ENCODE measurements at regions not wholly inside any gene's neighbourhood (a gene's known extent, or its start where the extent isn't known, plus 50 kb on each side); places are given as distances from the start of the nearest gene placed in this dataset.
"Not testable (repeated sequence)": the region's sequence is repeated elsewhere in the genome, so short reads cannot be mapped to it uniquely, and the experiment has no call there.

DNA sequence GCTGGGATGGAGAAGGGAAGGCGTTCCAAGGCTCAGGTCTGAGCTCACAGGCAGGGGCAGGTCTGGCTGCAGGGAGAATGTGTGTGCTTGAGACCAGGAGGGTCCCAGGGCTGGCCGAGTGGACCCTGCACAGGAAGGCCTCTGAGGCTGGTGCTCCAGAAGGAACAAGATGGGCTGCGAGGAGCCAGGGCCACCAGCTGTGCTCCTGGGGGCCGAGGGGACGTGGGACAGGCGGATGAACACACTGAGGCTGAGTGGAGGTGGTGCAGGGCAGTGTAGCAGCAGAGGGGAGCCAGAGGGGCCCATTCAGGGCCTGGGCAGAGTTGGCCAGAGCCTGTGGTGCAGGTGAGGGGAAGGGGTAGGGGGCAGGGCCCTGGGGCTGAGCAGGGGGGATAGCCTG, 249.7 kb downstream of the TMEM121 start:
- DNase-seq (ENCODE audit: low read depth in 2 of 2): not testable (repeated sequence)

DNA sequence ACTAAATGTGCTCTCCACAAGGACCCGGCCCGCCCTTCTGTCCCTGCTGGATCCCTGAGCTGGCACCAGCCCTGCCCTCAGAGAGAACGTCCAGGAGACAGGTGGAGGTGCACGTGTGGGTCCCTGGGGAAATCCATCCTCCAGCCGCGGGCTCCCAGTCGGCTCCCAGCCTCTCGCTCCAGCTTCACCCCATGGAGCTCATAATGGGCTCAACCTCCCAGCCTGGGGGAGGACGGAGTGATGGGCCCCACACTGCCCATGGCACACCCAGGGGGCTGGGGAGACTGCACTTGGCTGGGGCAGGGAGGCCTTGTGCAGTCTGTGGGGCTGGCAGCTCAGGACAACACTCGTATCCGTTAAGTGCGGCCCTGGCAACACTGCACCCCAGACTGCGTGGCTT, 250.5 kb downstream of the TMEM121 start:
- no peak for DNase-seq (ENCODE audit: low read depth in 2 of 2)

DNA sequence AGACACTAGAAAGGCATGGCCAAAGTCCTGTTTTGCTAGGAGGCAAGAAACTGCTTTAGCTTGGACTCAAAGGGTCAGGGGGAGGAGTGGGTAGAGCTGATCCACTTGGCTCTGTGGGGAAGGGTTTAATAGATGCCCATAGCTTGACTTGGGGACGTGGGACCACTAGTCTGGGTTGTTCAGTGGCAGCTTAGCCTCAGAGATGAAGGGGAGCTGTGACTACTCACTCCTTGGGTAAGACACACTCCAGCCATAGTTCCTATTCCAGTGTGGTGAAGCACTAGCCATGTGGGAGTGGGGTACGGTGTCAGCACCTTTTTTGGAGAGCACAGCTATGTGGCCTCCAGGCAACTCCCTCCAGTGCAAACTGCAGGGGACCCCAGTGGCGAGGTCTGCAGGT, 257.3 kb downstream of the TMEM121 start:
- DNase-seq (ENCODE audit: low read depth in 2 of 2): no peak

DNA sequence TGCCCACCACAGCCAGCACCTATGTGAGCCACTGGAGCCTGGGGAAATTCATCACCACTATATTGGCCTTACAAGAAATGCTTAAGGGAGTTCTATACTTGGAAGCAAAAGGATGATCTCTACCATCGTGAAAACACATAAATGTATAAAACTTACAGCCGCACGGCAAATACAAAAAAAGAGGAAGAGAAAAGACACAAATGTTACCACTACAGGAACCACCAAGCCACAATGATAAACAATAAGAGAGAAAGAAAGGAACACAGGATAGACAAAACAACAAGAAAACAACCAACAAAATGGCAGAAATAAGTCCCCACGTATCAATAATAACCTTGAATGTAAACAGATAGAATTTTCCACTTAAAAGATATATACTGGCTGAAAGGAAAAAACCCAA, 267.5 kb downstream of the TMEM121 start:
- DNase-seq (ENCODE audit: low read depth in 2 of 2): no peak

DNA sequence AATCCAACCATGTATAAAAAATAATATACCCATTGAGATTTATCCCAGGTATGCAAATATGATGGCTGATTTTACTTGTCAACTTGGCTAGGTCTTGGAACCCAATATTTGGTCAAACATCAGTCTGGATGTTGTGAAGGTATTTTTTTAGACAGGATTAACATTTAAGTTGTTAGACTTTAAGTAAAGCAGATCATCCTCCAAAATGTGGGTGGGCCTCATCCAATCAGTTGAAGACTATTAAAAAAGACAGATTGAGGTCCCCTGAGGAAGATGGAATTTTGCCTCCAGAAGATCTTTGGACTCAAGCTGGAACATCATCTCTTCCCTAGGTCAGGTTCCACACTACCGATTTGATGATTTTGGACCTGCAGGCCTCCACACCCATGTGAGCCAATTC, 271.2 kb downstream of the TMEM121 start:
- no peak for DNase-seq (ENCODE audit: low read depth in 2 of 2)

DNA sequence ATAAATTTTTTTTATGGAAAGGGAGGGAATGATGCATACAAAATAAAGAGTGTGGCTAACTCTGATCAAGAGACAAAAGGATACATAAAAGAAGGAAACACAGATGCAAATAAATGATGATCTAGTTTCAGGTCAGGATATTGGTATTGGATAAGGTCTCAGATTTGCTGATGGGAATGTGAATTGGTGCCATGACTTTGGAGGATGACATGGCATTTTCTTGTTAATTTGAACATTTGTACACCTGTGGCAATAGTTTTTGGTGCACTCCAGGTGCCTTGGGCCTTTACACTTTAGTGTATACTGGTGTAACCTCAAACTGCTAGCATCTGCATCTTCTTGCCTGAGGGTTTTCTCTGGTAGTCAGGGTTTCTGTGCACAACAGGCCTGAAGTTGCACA, 279.3 kb downstream of the TMEM121 start:
- no peak for DNase-seq (ENCODE audit: low read depth in 2 of 2)

DNA sequence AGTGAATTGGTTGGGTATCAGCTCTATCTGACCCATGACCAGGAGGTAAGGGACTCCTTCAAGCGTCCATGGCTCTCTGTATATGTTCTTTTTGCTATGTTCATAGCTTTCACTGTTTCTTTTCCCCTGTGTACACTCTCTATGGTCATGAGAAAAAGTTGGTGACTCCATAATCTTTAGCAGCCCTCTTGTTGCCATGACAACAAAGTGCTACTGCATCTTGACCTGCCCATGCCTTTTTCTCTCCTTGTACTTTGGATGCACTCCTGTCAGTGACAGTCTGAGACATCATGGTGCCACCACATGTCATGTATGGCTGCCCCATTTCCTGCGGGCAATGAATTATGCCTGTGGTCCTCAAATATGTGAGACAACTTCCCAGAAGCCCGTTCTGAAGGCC, 280.2 kb downstream of the TMEM121 start:
- DNase-seq (ENCODE audit: low read depth in 2 of 2): no peak

DNA sequence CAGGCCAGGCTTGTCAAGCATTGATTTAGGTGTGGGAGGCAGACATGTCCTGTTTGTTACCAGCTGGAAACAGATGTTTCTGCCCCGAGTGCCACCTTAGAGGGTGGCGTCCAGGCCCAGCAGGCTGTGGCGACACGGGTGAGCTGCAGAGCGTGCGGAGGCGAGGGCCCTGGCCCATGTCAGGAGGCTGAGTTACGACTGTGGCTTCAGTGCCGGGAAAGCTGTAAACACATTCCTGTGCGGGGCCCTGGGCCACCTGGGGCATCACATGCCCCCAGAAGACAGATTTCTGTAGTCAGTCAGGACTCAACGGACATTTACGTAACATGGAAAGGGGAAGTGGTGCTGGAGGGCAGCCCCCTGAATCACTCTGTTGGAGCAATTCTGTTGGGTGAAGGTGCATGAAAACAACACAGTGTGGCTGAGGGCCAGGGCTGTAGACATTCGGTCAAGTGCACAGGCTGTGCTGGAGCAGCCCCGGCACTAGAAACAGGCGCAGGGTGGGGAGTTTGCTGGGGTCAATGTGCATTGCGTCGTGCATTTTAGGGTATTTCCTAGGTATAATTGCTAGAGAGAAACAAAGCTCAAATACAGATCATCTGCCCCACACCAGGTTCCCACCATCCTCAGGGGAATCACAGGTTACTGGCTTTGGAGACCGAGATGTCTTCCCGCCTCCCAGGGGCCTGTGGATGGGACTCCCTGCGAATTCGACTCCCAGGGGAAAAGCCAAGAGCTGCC, 291.8 kb downstream of the TMEM121 start:
- no peak for DNase-seq (ENCODE audit: low read depth in 2 of 2)

DNA sequence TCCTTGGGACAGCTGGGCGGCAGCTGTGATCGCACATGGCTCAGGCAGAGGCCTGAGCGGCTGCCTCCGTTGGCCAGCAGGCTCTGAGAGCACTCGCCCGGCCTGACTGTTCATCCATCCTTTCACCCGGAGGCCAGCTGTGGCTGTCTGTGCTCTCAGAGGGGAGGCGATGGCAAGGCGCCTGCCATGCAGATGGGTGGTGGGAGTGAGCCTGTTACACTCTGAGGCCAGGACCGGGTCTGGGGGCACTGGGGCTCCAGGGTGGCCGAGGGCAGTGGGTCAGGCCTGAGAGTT, 292.3 kb downstream of the TMEM121 start:
- DNase-seq (ENCODE audit: low read depth in 2 of 2): no peak

DNA sequence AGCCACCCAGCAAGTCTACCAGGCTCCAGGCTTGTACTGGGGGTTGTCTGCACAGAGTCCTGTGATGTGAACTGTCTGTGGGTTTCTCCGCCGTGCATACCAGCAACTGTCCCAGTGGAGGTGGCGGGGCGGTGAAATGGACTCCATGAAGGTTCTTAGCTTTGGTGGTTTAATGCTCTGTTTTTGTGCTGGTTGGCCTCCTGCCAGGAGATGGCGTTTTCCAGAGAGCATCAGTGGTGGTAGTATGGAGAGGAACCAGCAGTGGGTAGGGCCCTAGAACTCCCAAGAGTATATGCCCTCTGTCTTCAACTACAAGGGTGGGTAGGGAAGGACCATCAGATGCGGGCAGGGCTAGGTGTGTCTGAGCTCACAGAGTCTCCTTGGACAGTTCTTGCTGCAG, 303.8 kb downstream of the TMEM121 start:
- DNase-seq (ENCODE audit: low read depth in 2 of 2): no peak

DNA sequence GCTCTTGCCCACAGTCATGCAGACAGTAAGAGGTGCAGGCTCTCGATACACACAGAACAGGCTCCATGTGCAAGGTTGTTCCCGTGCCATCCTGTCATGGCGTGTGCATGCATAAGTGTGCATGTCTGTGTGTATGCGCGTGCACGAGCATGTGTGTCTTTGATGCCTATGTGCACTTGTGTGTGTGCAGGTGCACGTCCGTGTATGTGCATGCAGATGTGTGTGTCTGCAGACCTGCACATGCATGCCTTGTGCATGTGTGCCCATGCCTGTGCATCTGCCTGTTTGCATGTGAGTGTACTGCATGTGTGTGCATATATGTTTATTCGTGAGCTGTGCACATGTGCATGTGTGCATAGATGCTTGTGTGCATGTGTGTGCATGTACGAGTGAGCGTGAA, 309.8 kb downstream of the TMEM121 start:
- DNase-seq (ENCODE audit: low read depth in 2 of 2): no peak

DNA sequence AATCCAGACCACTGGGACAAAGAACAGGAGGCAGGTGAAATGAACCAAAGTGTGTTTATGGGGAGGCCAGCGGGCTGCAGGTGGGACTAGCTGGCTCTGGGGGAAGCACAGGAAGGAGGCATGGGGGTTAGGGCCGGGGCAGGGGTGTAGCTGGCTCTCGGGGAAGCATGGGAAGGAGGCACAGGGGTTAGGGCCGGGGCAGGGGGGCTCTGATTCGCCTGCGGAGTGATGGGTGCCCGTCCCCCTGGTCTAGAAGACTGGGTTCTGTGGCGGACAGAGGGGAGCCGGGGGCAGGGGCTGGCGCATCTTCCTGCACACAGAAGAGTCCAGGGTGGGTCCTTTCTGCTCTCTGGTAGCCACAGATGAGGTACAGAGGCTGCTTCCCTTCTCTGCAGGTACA, 310.3 kb downstream of the TMEM121 start:
- DNase-seq (ENCODE audit: low read depth in 2 of 2): no peak

DNA sequence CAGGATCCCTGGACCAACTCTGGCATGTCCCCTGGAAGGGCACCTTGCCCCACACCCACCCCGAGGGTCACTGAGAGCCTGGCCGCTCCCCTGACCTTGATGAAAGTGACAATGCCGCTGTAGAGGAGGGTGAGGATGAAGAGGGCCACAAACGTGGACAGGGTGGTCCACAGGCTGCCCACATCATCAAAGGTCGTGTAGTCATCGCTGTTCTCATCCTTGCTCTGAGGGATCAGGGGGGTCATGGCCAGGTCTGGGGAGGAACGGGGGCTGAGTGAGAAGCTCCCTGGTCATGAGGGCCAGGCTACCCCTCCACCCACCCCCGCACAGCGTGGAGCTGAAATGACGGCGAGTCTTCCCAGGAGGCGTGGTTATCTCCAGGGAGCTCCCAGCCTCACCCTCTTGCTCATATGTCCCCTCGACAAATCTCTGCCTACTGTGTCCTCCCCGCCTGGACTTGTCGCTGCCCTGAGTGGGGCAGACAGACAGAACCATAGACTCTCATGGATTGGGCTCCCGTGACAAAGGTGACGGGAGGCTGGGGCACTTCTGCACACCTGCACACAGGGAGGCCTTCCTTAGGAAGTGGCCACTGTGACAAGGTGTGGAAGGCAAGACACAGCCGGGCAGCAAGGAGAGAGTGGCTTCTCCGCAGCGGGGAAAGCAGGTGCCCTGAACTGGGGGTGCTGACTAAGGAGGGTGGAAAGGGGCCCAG, 311.1 kb downstream of the TMEM121 start:
- DNase-seq (ENCODE audit: low read depth in 2 of 2): no peak

DNA sequence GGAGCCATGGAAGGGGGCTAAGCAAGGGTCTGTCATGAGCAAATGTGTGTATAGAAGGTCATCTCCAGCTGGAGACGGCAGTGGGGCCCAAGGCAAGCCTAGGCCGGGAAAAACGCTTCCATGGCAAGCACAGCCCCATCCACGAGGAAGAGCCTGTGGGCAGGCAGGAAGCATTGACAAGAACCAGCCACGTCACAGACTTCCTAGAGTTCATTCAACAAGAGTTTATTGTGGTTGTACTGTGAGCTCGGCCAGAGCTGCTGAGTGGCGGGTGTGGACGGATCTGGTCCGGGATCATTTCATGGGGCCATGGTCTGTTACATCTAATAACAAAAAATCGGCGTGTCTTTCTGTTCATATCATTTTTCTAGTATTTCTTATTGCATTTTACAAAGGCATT, 311.7 kb downstream of the TMEM121 start:
- no peak for DNase-seq (ENCODE audit: low read depth in 2 of 2)

DNA sequence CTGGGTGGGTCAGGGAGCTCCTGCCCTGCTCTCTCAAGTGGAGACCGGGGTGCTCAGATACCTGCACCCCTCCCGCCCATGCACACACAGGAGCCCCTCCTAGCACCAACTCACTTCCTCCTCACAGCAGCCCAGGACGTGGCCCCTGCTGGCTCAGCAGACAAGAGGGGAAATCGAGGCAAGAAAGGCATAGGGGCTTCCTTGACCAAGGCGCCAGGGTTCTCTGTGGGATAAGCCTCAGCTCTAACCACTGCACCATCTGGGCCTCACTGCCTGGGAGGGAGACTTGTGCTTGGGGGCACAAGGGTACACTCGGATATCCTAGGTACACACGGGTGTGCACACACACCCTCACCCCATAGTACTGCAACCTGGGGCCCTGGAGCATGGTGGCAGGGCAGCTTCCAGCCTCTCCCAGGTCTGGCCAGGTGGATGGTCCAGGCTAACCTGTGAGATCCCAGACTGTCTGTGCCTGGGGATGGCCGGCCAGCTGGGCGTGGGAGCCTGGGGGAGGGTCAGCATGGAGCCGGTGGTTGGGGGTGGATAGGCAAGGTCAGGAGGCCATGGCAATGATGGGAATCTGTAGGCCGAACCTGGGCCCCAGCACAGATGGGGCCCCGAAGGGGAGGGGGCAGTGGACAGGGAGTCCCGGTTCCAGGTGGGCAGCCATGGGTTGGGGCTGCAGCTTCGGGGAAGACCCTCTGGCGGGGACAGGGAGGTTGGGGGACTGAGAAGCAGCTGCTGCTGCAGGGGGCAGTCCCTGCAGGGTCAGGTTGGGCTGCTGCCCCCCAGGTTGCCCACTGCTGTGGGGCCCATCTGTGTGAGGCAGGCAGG, 312.4 kb downstream of the TMEM121 start:
- no peak for DNase-seq (ENCODE audit: low read depth in 2 of 2)

DNA sequence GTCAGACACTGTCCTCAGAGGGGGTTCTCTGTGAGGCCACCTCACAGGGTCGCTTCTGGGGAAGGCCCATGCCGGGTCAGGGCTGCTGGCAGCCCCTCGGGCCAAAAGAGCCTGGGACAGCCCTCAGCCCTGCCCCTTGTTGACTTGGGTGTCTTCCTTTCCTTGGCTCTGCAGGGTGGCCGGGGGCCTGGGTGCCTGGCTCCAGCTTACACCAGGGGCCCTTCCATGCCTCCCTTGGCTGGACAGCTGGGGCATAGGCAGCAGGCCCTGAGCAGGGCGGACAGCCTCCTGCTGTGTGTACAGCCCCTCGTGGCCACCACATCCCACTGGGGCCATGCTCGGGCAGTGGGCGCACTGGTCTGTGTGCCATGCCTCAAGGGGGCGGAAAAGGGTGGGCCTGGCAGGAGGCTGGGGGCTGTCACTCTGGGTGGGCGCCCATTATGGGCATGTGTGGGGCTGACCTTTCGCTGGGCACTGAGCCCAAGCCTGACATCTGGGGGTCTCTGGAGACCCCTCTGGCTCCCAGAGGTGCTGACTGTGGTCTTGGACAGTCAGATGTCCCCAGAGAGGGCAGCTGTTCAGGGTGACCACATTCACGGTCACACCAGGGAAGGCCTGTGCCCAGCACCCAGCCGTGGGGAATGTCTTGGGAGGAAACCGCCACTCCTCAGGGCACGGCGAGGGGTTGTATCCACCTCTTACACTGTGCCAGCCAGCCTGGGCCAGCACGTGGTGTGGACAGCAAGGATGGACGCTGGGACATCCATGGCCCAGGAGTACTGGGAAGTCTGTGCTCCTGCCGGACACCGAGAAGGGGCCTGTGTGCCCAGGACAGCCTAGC, 313.3 kb downstream of the TMEM121 start:
- no peak for DNase-seq (ENCODE audit: low read depth in 2 of 2)

DNA sequence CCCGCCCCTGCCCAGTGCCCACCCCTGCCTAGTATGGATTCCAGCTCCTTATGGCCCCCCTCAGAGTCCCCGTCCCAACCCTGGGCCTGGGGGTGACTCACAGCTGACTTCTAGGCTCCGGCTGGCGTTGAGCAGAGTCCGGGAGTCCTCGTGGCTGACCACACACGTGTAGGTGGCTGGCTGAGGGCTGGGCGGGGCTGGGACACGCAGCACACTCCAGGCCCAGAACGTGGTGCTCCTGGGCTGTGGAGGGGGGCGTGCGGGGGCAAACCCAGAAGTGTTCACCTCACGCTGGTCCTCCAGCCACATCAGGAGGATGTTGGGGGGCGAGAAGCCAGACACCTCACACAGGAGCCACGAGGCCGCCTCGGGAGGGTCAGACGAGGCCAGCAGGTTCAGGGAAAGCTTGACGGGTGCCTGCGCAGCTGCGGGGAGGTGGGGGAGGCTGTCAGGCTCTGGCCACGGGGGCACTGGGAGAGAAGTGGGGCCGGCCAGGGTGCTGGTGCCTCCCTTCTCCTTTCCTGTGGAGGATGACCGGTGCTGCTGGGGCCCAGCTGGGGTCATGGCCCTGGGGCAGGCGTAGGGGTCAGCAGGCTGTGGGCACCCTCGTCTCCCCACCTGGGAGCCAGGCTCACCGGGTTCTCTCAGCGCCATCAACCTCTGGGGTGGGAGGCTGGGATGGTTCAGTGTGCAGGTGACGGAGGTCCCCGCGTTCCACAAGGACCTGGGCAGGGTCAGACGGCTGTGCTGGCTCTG, 314.1 kb downstream of the TMEM121 start:
- no peak for DNase-seq (ENCODE audit: low read depth in 2 of 2)

DNA sequence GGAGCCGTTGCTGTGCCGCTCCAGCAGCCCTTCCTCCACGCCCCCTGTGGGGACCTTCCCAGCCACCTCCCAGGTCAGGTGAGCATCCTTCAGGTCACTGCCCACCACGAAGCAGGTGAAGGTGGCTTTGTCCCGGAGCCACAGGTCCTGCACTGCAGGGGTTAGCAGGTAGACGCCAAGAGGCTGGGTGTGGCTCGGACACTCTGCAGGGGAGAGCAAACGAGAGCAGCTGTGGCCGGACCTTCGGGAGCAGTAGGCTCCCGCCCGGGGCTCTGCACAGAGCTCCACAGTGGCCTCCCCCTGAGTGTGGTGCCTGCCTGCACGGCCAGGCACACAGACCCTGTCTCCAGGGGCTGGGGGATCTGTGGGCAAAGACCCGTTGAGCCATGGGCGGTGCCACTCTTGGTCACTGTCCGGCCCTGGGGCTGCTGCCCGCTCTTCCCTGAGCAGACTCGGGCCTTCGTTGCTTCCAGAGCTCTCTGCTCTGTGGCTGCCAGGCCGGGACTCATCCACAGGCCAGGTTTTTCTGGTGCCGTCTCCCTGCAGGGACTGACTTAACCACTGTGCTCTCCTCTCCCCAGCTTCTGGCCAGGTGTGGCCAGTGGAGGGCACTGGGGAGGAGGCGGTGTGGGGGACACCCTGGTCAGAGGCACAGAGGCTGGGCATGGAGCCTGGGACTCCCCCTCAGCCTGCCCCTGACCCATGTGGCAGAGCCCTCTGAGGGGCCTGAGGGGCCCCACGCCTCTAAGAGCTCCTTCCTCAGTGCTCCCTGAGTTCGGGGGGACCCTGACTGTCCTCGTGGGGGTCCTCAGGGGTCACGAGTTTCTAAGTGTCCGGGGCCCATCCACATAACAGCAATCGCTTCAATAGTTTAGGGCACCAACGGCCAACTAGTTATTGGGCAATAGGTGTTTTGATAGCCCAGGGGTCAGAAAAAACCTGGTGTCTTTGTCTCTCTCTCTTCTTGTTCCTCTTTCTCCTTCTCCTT, 314.9 kb downstream of the TMEM121 start:
- DNase-seq (ENCODE audit: low read depth in 2 of 2): no peak

DNA sequence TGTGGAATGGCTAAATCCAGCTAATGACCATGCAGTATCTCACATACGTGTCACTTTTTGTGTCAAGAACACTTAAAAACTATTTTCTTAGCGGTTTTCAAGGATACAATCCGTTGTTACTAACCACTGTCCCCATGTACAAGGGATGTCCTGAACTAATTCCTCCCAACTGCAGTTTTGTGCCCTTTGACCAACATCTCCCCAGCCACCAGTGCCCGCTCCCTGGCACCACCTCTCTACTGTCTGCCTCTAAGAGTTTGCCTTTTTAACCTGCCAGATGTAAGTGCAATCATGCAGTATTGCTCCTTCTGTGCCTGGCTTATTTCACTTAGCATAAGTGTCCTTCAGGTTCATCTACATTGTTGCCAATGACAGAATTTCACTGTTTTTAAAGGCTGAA, 315.7 kb downstream of the TMEM121 start:
- no peak for DNase-seq (ENCODE audit: low read depth in 2 of 2)

DNA sequence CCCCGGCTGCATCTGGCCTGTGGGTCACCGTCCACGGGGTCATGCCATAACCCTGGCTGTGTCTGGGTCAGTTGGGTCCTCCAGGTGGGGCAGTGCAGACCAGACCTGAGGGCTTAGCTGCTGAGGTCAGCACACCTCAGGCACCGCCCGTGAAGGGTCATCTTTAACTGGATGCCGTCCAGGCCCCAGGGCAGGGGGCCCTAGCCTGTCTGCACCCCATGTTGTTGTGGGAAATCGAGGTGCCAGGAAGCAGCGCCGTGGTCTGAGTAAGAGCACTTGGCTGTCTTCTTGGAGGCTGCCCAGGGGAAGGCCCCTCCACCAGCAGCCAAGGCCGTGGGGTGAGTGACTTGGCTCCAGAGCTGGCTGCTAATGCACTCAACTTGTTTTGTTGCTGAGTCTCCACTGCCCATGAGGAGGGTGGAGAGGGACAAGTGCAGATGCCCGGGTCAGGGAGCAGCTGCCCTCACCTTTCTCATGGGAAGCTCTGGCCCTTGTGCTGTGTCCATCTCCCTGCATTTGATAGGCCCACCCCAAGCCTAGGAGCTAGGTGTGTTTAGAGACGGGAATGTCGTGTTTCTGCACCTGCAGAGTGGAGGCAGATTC, 317.2 kb downstream of the TMEM121 start:
- no peak for DNase-seq (ENCODE audit: low read depth in 2 of 2)

Data from stimulated activated CD4-positive, alpha-beta T cell treated with anti-CD3 and anti-CD28 coated beads, Interleukin-12 subunit alpha, Interleukin-12 subunit beta, amount 100 ng/mL, for 24 hours (primary cell).